ENCODE measurements at regions not wholly inside any gene's neighbourhood (a gene's known extent, or its start where the extent isn't known, plus 50 kb on each side); places are given as distances from the start of the nearest gene placed in this dataset.

- Histone ChIP-seq H3K27ac (ENCODE audit: insufficient read depth, low read depth, low read length, poor library complexity, severe bottlenecking) (no peak overlapping the region), H3K4me3 (ENCODE audit: insufficient read depth, low read depth, low read length) (no peak overlapping the region), H3K27me3 (ENCODE audit: control insufficient read depth, insufficient read depth, low read length, poor library complexity, severe bottlenecking) (no peaks in the 10 kb centered on the region), H3K4me1 (ENCODE audit: control insufficient read depth, insufficient read depth, low read length) (no peaks in the 10 kb centered on the region), H3K36me3 (ENCODE audit: control insufficient read depth, insufficient read depth, low read length) (no peaks in the 10 kb centered on the region), H3K9me3 (ENCODE audit: control insufficient read depth, low read length) (no peaks in the 10 kb centered on the region)
These were observed 1413.7 kb upstream of the TMEFF2 start for GRCh38 chr2:193608451-193608850.

GRCh38 chr2:193590831-193591230, 1396.1 kb upstream of the TMEFF2 start:
- 90 to 91% methylated on average over 6 of the region's 6 CpGs for WGBS, 2 experiments
- H3K36me3 ChIP-seq (ENCODE audit: control insufficient read depth, insufficient read depth, low read length): no peaks in the 10 kb centered on the region
- no peaks in the 10 kb centered on the region for H3K27me3 ChIP-seq (ENCODE audit: control insufficient read depth, insufficient read depth, low read length, poor library complexity, severe bottlenecking)
- H3K9me3 ChIP-seq (ENCODE audit: control insufficient read depth, low read length): no peaks in the 10 kb centered on the region
- H3K4me1 ChIP-seq (ENCODE audit: control insufficient read depth, insufficient read depth, low read length): no peaks in the 10 kb centered on the region
- no peak overlapping the region for H3K4me3 ChIP-seq (ENCODE audit: insufficient read depth, low read depth, low read length)
- no peak overlapping the region for H3K27ac ChIP-seq (ENCODE audit: insufficient read depth, low read depth, low read length, poor library complexity, severe bottlenecking)

GRCh38 chr2:193584522-193584938, 1389.8 kb upstream of the TMEFF2 start:
- Histone ChIP-seq H3K27ac (ENCODE audit: insufficient read depth, low read depth, low read length, poor library complexity, severe bottlenecking) (no peak overlapping the region), H3K9me3 (ENCODE audit: control insufficient read depth, low read length) (no peaks in the 10 kb centered on the region), H3K27me3 (ENCODE audit: control insufficient read depth, insufficient read depth, low read length, poor library complexity, severe bottlenecking) (no peaks in the 10 kb centered on the region), H3K36me3 (ENCODE audit: control insufficient read depth, insufficient read depth, low read length) (no peaks in the 10 kb centered on the region), H3K4me3 (ENCODE audit: insufficient read depth, low read depth, low read length) (no peak overlapping the region), H3K4me1 (ENCODE audit: control insufficient read depth, insufficient read depth, low read length) (no peaks in the 10 kb centered on the region)
- 94 to 95% methylated on average over 1 of the region's 1 CpG for WGBS, 2 experiments

- H3K27ac ChIP-seq (ENCODE audit: insufficient read depth, low read depth, low read length, poor library complexity, severe bottlenecking): no peak overlapping the region
- H3K36me3 ChIP-seq (ENCODE audit: control insufficient read depth, insufficient read depth, low read length): no peaks in the 10 kb centered on the region
- H3K4me1 ChIP-seq (ENCODE audit: control insufficient read depth, insufficient read depth, low read length): no peaks in the 10 kb centered on the region
- 72 to 78% methylated on average over 9 of the region's 9 CpGs for WGBS, 2 experiments
- no peak overlapping the region for H3K4me3 ChIP-seq (ENCODE audit: insufficient read depth, low read depth, low read length)
- H3K27me3 ChIP-seq (ENCODE audit: control insufficient read depth, insufficient read depth, low read length, poor library complexity, severe bottlenecking): no peaks in the 10 kb centered on the region
- H3K9me3 ChIP-seq (ENCODE audit: control insufficient read depth, low read length): no peaks in the 10 kb centered on the region
These were observed 1389.1 kb upstream of the TMEFF2 start for GRCh38 chr2:193583638-193584400.

GRCh38 chr2:193581807-193582206, 1387.1 kb upstream of the TMEFF2 start:
- H3K4me3 ChIP-seq (ENCODE audit: insufficient read depth, low read depth, low read length): no peak overlapping the region
- 100% methylated on average over 1 of the region's 1 CpG; no CpG with 5 or more reads in 1 of the 2 experiments for WGBS, 2 experiments
- H3K9me3 ChIP-seq (ENCODE audit: control insufficient read depth, low read length): no peaks in the 10 kb centered on the region
- H3K27me3 ChIP-seq (ENCODE audit: control insufficient read depth, insufficient read depth, low read length, poor library complexity, severe bottlenecking): no peaks in the 10 kb centered on the region
- no peak overlapping the region for H3K27ac ChIP-seq (ENCODE audit: insufficient read depth, low read depth, low read length, poor library complexity, severe bottlenecking)
- no peaks in the 10 kb centered on the region for H3K36me3 ChIP-seq (ENCODE audit: control insufficient read depth, insufficient read depth, low read length)
- H3K4me1 ChIP-seq (ENCODE audit: control insufficient read depth, insufficient read depth, low read length): no peaks in the 10 kb centered on the region

- H3K27ac ChIP-seq (ENCODE audit: insufficient read depth, low read depth, low read length, poor library complexity, severe bottlenecking): no peak overlapping the region
- H3K4me1 ChIP-seq (ENCODE audit: control insufficient read depth, insufficient read depth, low read length): no peaks in the 10 kb centered on the region
- H3K4me3 ChIP-seq (ENCODE audit: insufficient read depth, low read depth, low read length): no peak overlapping the region
- WGBS, 2 experiments: 89 to 93% methylated on average over 21 of the region's 21 CpGs
- H3K9me3 ChIP-seq (ENCODE audit: control insufficient read depth, low read length): no peaks in the 10 kb centered on the region
- no peaks in the 10 kb centered on the region for H3K36me3 ChIP-seq (ENCODE audit: control insufficient read depth, insufficient read depth, low read length)
- no peaks in the 10 kb centered on the region for H3K27me3 ChIP-seq (ENCODE audit: control insufficient read depth, insufficient read depth, low read length, poor library complexity, severe bottlenecking)
These were observed 1385.6 kb upstream of the TMEFF2 start for GRCh38 chr2:193580176-193580950.

GRCh38 chr2:193566886-193567285, 1372.2 kb upstream of the TMEFF2 start:
- 93 to 100% methylated on average over 1 of the region's 2 CpGs for WGBS, 2 experiments
- H3K9me3 ChIP-seq (ENCODE audit: control insufficient read depth, low read length): no peaks in the 10 kb centered on the region
- no peak overlapping the region for H3K4me3 ChIP-seq (ENCODE audit: insufficient read depth, low read depth, low read length)

GRCh38 chr2:193566276-193566675, 1371.5 kb upstream of the TMEFF2 start:
- H3K4me1 ChIP-seq (ENCODE audit: control insufficient read depth, insufficient read depth, low read length): no peaks in the 10 kb centered on the region
- no peak overlapping the region for H3K27ac ChIP-seq (ENCODE audit: insufficient read depth, low read depth, low read length, poor library complexity, severe bottlenecking)
- H3K9me3 ChIP-seq (ENCODE audit: control insufficient read depth, low read length): no peaks in the 10 kb centered on the region
- no peaks in the 10 kb centered on the region for H3K27me3 ChIP-seq (ENCODE audit: control insufficient read depth, insufficient read depth, low read length, poor library complexity, severe bottlenecking)
- 89 to 90% methylated on average over 2 of the region's 2 CpGs for WGBS, 2 experiments
- H3K4me3 ChIP-seq (ENCODE audit: insufficient read depth, low read depth, low read length): no peak overlapping the region
- no peaks in the 10 kb centered on the region for H3K36me3 ChIP-seq (ENCODE audit: control insufficient read depth, insufficient read depth, low read length)

More at GRCh38 chr2:193566886-193567285, 1372.2 kb upstream of the TMEFF2 start:
- H3K27ac ChIP-seq (ENCODE audit: insufficient read depth, low read depth, low read length, poor library complexity, severe bottlenecking): no peak overlapping the region
- H3K4me1 ChIP-seq (ENCODE audit: control insufficient read depth, insufficient read depth, low read length): no peaks in the 10 kb centered on the region
- no peaks in the 10 kb centered on the region for H3K27me3 ChIP-seq (ENCODE audit: control insufficient read depth, insufficient read depth, low read length, poor library complexity, severe bottlenecking)
- H3K36me3 ChIP-seq (ENCODE audit: control insufficient read depth, insufficient read depth, low read length): no peaks in the 10 kb centered on the region

GRCh38 chr2:193562031-193562430, 1367.3 kb upstream of the TMEFF2 start:
- Histone ChIP-seq H3K27ac (ENCODE audit: insufficient read depth, low read depth, low read length, poor library complexity, severe bottlenecking) (no peak overlapping the region), H3K4me1 (ENCODE audit: control insufficient read depth, insufficient read depth, low read length) (no peaks in the 10 kb centered on the region), H3K36me3 (ENCODE audit: control insufficient read depth, insufficient read depth, low read length) (no peaks in the 10 kb centered on the region), H3K4me3 (ENCODE audit: insufficient read depth, low read depth, low read length) (no peak overlapping the region), H3K9me3 (ENCODE audit: control insufficient read depth, low read length) (no peaks in the 10 kb centered on the region), H3K27me3 (ENCODE audit: control insufficient read depth, insufficient read depth, low read length, poor library complexity, severe bottlenecking) (no peaks in the 10 kb centered on the region)

- 79 to 93% methylated on average over 3 of the region's 3 CpGs for WGBS, 2 experiments
- Histone ChIP-seq H3K9me3 (ENCODE audit: control insufficient read depth, low read length) (no peaks in the 10 kb centered on the region), H3K27ac (ENCODE audit: insufficient read depth, low read depth, low read length, poor library complexity, severe bottlenecking) (no peak overlapping the region), H3K36me3 (ENCODE audit: control insufficient read depth, insufficient read depth, low read length) (no peaks in the 10 kb centered on the region), H3K4me1 (ENCODE audit: control insufficient read depth, insufficient read depth, low read length) (no peaks in the 10 kb centered on the region), H3K27me3 (ENCODE audit: control insufficient read depth, insufficient read depth, low read length, poor library complexity, severe bottlenecking) (no peaks in the 10 kb centered on the region), H3K4me3 (ENCODE audit: insufficient read depth, low read depth, low read length) (no peak overlapping the region)
These were observed 1366.3 kb upstream of the TMEFF2 start for GRCh38 chr2:193561054-193561453.
